BJ (cell line): ENCODE measurements at regions not wholly inside any gene's neighbourhood (a gene's known extent, or its start where the extent isn't known, plus 50 kb on each side); places are given as distances from the start of the nearest gene placed in this dataset.

ENCODE experiments used
- CTCF ChIA-PET: fragments of 350-600 bp; formaldehyde crosslinking; extraction: SDS; loops from one replicate; lab custom pipeline; 2021; ENCODE audit warnings: antibody characterized with exemption, inconsistent platforms; lab: Yijun Ruan, JAX
- POLR2A ChIA-PET: fragments of 300-600 bp; sonication (Branson Sonifier 250); formaldehyde crosslinking; extraction: SDS; loops from one replicate; lab custom pipeline; 2021; ENCODE audit warnings: antibody characterized with exemption; lab: Charles Lee
- DNase-seq: peaks from one replicate; pipeline ENCODE4 v3.0.0-alpha.2; 2011; ENCODE audit warnings: low read depth
- H3K27me3 ChIP-seq: 2 replicates; pipeline ENCODE4 v1.6.0; 2011; ENCODE audit warnings: low read length; ENCODE audit not compliant: control insufficient read depth, insufficient read depth
- H3K36me3 ChIP-seq: 2 replicates; pipeline ENCODE4 v1.5.1; 2011; ENCODE audit warnings: low read length; ENCODE audit not compliant: control insufficient read depth, insufficient read depth
- H3K4me3 ChIP-seq: 2 replicates; pipeline ENCODE4 v1.5.1; 2011; ENCODE audit warnings: low read depth, mild to moderate bottlenecking, control low read depth, low read length
- CTCF ChIP-seq: IDR thresholded peaks from 2 replicates; pipeline ENCODE4 v1.5.1; 2011; ENCODE audit warnings: low read depth, mild to moderate bottlenecking, control low read depth, inconsistent platforms, low read length, moderate library complexity; ENCODE audit not compliant: insufficient read depth

- no peak for DNase-seq
- no peak for TF ChIP-seq CTCF
- Histone ChIP-seq H3K36me3 (no peaks in the 10 kb centered on the region), H3K4me3 (no peak overlapping the region), H3K27me3 (no peaks in the 10 kb centered on the region)
- ChIA-PET CTCF (no interaction called here), POLR2A (no interaction called here)
Measured at GRCh38 chr15:24899367-24899766, 55.4 kb upstream of the SNRPN start.

GRCh38 chr15:24899795-24900194, 55.0 kb upstream of the SNRPN start:
- no peaks in the 10 kb centered on the region for H3K36me3 ChIP-seq
- no peak overlapping the region for H3K4me3 ChIP-seq
- H3K27me3 ChIP-seq, result no peaks in the 10 kb centered on the region
- ChIA-PET CTCF (interaction anchor here (1.5 kb wide), 1 partner anchor 9 kb away, joined by 3 read pairs; no protein-coding TSS in a partner anchor), POLR2A (no interaction called here)
- no peak for TF ChIP-seq CTCF
- DNase-seq, result no peak

DNA sequence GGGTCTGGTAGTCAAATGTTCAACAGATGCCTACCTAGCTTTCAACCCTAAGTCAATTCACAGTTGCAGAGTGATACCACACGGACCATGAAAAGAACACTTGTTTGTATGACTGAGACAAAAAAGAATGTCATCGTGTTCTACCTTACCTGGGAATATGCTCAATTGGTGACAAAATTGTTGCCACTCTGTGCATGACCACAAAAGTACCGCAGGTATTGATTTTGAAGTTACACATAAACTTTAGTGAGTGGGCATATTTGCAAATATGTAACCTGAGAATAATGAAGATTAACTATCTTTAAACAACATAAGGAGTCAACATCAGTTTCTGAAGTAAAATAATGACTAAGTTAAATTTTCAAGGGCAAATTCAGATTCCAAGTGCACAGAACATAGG, 53.4 kb upstream of the SNRPN start:
- no peak for TF ChIP-seq CTCF
- CTCF ChIA-PET, result interaction anchor here (1.5 kb wide), 1 partner anchor 10 kb away, joined by 3 read pairs; no protein-coding TSS in a partner anchor
- no peak for DNase-seq
- Histone ChIP-seq H3K36me3 (no peaks in the 10 kb centered on the region), H3K4me3 (no peak overlapping the region), H3K27me3 (no peaks in the 10 kb centered on the region)
- POLR2A ChIA-PET, result no interaction called here
